GM23248 (cell line): ENCODE measurements at regions not wholly inside any gene's neighbourhood (a gene's known extent, or its start where the extent isn't known, plus 50 kb on each side); places are given as distances from the start of the nearest gene placed in this dataset.

ENCODE experiments used
- DNase-seq: peaks from one replicate; pipeline ENCODE4 v3.0.0-alpha.2; 2015
- H2AFZ ChIP-seq: fragments of 200-600 bp; sonication (generic); 2 replicates; pipeline ENCODE4 v1.6.1; 2016; ENCODE audit warnings: antibody characterized with exemption
- H3F3A ChIP-seq: fragments of 200-600 bp; sonication (generic); 2 replicates; pipeline ENCODE4 v1.6.1; 2016; ENCODE audit warnings: mild to moderate bottlenecking, antibody characterized with exemption, mixed run types; ENCODE audit not compliant: insufficient read depth
- H3K27ac ChIP-seq: fragments of 200-600 bp; sonication (generic); 2 replicates; pipeline ENCODE4 v1.5.1; 2016; ENCODE audit warnings: mild to moderate bottlenecking
- H3K27me3 ChIP-seq: fragments of 200-600 bp; sonication (generic); replicated peaks from 2 replicates; pipeline ENCODE4 v1.6.1; 2016; ENCODE audit warnings: mild to moderate bottlenecking; ENCODE audit not compliant: insufficient read depth
- H3K36me3 ChIP-seq: fragments of 200-600 bp; sonication (generic); 2 replicates; pipeline ENCODE4 v1.6.1; 2016; ENCODE audit warnings: low read depth, mild to moderate bottlenecking
- H3K4me1 ChIP-seq: fragments of 200-600 bp; sonication (generic); 2 replicates; pipeline ENCODE4 v1.6.1; 2016; ENCODE audit warnings: mild to moderate bottlenecking; ENCODE audit not compliant: insufficient read depth
- H3K4me2 ChIP-seq: fragments of 200-600 bp; sonication (generic); one replicate; pipeline ENCODE4 v1.6.1; 2016; ENCODE audit warnings: mild to moderate bottlenecking; ENCODE audit not compliant: unreplicated experiment
- H3K4me3 ChIP-seq: fragments of 200-600 bp; sonication (generic); 2 replicates; pipeline ENCODE4 v1.5.1; 2016; ENCODE audit warnings: mild to moderate bottlenecking
- H3K79me2 ChIP-seq: fragments of 200-600 bp; sonication (generic); 2 replicates; pipeline ENCODE4 v1.6.1; 2016; ENCODE audit warnings: mild to moderate bottlenecking; ENCODE audit not compliant: insufficient read depth
- H3K9ac ChIP-seq: fragments of 200-600 bp; sonication (generic); 2 replicates; pipeline ENCODE4 v1.6.1; 2016; ENCODE audit warnings: mild to moderate bottlenecking
- H3K9me2 ChIP-seq: fragments of 200-600 bp; sonication (generic); 2 replicates; pipeline ENCODE4 v1.6.1; 2016; ENCODE audit warnings: mixed run types, mild to moderate bottlenecking, moderate library complexity; ENCODE audit not compliant: insufficient read depth
- H3K9me3 ChIP-seq: fragments of 200-600 bp; sonication (generic); one replicate; pipeline ENCODE4 v1.6.1; 2017; ENCODE audit warnings: low read depth
- H4K20me1 ChIP-seq: fragments of 200-600 bp; sonication (generic); 2 replicates; pipeline ENCODE4 v1.6.0; 2016; ENCODE audit not compliant: insufficient read depth
- EZH2 ChIP-seq: fragments of 200-600 bp; sonication (generic); IDR thresholded peaks from 2 replicates; pipeline ENCODE4 v1.6.1; 2018; ENCODE audit warnings: antibody characterized with exemption, mild to moderate bottlenecking; ENCODE audit not compliant: insufficient read depth, poor library complexity, severe bottlenecking
- EZH2phosphoT487 ChIP-seq: fragments of 200-600 bp; sonication (generic); IDR thresholded peaks from 2 replicates; pipeline ENCODE4 v1.6.1; 2018; ENCODE audit warnings: antibody characterized with exemption, moderate library complexity, mild to moderate bottlenecking, low read depth; ENCODE audit not compliant: insufficient read depth
- WGBS, 2 experiments: methylation state at CpG; one replicate each; pipeline ENCODE4 v1.1.6; 2015 to 2017; ENCODE audit warnings: low lambda C conversion rate in 2 of 2, low coverage in 1 of 2; ENCODE audit errors: missing lambda C conversion rate in 2 of 2; 5-methylcytosine and 5-hydroxymethylcytosine counted together
- in situ Hi-C: fragments of 300-500 bp; cut with MboI; formaldehyde crosslinking; loops from 2 replicates; pipeline ENCODE4 v1.15.0; 2020

DNA sequence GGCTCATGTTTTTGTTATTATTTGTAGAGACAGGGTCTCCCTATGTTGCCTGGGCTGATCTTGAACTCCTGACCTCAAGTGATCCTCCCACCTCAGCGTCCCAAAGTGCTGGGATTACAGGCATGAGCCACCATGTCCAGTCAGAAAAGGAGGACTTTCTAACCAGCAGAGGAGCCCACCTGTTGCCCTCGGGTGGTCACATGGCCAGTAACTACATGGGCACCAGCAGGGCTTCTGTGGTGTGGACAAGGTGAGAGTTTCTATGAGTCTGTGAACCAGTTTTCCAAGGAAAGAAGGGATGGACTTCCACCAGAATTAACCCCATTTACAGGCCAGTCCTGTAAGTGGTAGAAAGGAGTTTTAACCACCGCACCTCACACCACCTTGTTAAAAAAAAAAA, 125.4 kb downstream of the RIN2 start:
- in situ Hi-C loops = no loop called here
- no peaks in the 10 kb centered on the region for H4K20me1 ChIP-seq
- TF ChIP-seq EZH2 (no peak), EZH2phosphoT487 (no peak)
- no peaks in the 10 kb centered on the region for H3K36me3 ChIP-seq
- 93 to 100% methylated on average over 3 of the region's 3 CpGs for WGBS, 2 experiments
- H3K79me2 ChIP-seq = no peaks in the 10 kb centered on the region
- H3K27ac ChIP-seq = no peak overlapping the region
- peaks cover 41% of the 10 kb centered on the region for H3F3A ChIP-seq
- no peak overlapping the region for H3K9ac ChIP-seq
- no peak for DNase-seq
- H3K9me2 ChIP-seq = no peaks in the 10 kb centered on the region
- no peak overlapping the region for H3K4me2 ChIP-seq
- H3K4me1 ChIP-seq = peaks cover 47% of the 10 kb centered on the region
- H3K9me3 ChIP-seq = no peaks in the 10 kb centered on the region
- H2AFZ ChIP-seq = no peak overlapping the region
- H3K27me3 ChIP-seq = no peaks in the 10 kb centered on the region
- no peak overlapping the region for H3K4me3 ChIP-seq

DNA sequence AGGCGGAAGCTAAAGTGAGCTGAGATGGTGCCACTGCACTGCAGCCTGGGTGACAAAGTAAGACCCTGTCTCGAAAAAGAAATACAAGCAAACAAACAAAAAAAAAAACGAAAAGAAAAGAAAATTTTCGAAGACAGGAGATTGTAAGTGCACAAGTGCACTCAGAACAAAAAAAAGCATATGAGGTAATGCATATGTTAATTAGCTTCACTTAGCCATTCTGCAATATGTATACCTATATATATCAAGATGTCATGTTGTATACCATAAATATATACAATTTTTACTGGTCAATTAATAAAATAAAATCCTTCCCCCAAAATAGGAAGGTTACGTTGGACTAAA, 127.5 kb downstream of the RIN2 start:
- Histone ChIP-seq H3K27ac (peak overlapping the region; percentile 91), H3K27me3 (no peaks in the 10 kb centered on the region), H3K9me3 (no peaks in the 10 kb centered on the region), H3F3A (peaks cover 56% of the 10 kb centered on the region), H3K4me3 (peak overlapping the region; percentile 73), H3K9me2 (no peaks in the 10 kb centered on the region), H3K4me1 (peaks cover 57% of the 10 kb centered on the region), H2AFZ (no peak overlapping the region), H3K4me2 (peak overlapping the region; percentile 92), H4K20me1 (no peaks in the 10 kb centered on the region), H3K36me3 (no peaks in the 10 kb centered on the region), H3K9ac (0 out of 2 replicates have a peak overlapping the region, but pooled peaks have one; percentile 82), H3K79me2 (no peaks in the 10 kb centered on the region)
- peak; percentile 23 for DNase-seq
- WGBS, 2 experiments = 43 to 64% methylated on average over 5 of the region's 5 CpGs
- TF ChIP-seq EZH2 (no peak), EZH2phosphoT487 (no peak)
- in situ Hi-C loops = no loop called here

DNA sequence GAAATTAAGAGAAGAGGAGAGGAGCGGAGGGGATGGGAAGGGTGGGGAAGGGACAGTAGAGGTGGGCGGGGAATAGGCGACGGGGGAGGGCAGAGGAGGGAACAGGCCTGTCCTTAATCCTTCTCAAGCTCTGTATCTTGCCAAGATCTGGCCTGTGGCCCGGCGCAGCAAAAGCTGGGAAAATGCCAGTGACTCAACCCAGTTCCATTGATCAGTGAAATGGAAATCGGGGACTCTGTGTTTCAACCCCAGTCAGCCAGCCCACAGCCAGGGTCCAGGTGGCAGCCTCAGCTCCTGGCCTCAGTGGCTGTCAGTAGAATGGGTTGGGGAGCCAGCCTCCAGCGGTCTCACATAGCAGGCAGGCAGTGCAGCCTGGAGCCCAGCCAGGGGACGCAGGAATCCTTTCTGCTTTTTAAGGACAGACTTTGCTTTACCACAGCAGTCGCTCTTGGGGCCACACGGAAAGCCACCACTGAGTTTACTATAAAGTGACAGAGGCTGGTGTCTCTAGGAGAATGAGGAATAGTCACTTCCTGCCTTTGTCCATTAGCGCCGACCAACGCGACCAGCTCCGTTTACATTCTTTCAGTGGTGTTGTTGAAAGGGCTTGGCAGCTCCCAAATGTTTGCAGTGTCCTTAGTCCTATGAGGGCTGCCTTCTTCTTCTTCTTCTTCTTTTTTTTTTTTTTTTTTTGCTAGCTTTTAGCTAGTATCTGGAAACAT, 128.0 kb downstream of the RIN2 start:
- H3F3A ChIP-seq = peaks cover 54% of the 10 kb centered on the region
- no peak overlapping the region for H2AFZ ChIP-seq
- H3K27me3 ChIP-seq = no peaks in the 10 kb centered on the region
- peak overlapping the region; percentile 50 for H3K4me2 ChIP-seq
- H3K9me3 ChIP-seq = no peaks in the 10 kb centered on the region
- peaks cover 51% of the 10 kb centered on the region for H3K4me1 ChIP-seq
- H3K36me3 ChIP-seq = no peaks in the 10 kb centered on the region
- no peaks in the 10 kb centered on the region for H3K79me2 ChIP-seq
- TF ChIP-seq EZH2 (no peak), EZH2phosphoT487 (no peak)
- peak overlapping the region; percentile 45 for H3K9ac ChIP-seq
- H4K20me1 ChIP-seq = no peaks in the 10 kb centered on the region
- WGBS, 2 experiments = 9 to 13% methylated on average over 14 to 16 of the region's 16 CpGs
- H3K27ac ChIP-seq = peak overlapping the region; percentile 91
- peak overlapping the region; percentile 45 for H3K4me3 ChIP-seq
- H3K9me2 ChIP-seq = no peaks in the 10 kb centered on the region
- DNase-seq = peak; percentile 57
- in situ Hi-C loops = no loop called here

DNA sequence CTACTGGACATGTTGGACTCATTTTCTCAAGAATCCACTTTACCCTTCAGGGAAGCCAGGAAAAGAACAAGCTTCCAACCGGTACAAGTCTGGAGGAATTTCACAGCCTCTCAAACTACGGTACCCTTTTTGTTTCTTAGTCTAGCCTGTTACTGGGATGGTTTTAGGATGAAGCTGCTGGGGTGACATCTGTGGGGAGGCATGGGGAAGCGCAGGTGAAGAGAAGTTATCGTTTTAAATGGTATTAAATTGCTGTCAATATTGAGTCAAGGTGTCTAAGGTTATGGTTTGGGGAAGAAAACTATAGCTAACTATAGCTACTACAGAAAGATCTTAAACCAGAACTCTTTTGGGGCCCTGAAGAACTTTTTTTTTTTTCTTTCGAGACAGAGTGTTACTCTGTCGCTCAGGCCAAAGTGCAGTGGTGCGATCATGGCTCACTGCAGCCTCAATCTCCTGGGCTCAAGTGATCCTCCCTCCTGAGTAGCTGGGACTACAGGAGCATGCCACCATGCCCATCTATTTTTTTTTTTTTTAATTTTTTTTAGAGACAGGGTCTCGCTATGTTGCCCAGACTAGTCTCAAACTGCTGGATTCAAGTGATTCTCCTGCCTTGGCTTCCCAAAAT, 128.7 kb downstream of the RIN2 start:
- peak overlapping the region; percentile 45 for H3K4me3 ChIP-seq
- H3K4me2 ChIP-seq = peak overlapping the region; percentile 50
- no peaks in the 10 kb centered on the region for H3K9me3 ChIP-seq
- no peaks in the 10 kb centered on the region for H3K9me2 ChIP-seq
- peaks cover 50% of the 10 kb centered on the region for H3F3A ChIP-seq
- in situ Hi-C loops = no loop called here
- no peaks in the 10 kb centered on the region for H4K20me1 ChIP-seq
- no peak for DNase-seq
- peaks cover 47% of the 10 kb centered on the region for H3K4me1 ChIP-seq
- 70% methylated on average over 8 of the region's 8 CpGs for WGBS, 2 experiments
- H3K9ac ChIP-seq = peak overlapping the region; percentile 45
- no peaks in the 10 kb centered on the region for H3K27me3 ChIP-seq
- TF ChIP-seq EZH2phosphoT487 (no peak), EZH2 (no peak)
- H2AFZ ChIP-seq = no peak overlapping the region
- no peaks in the 10 kb centered on the region for H3K36me3 ChIP-seq
- H3K27ac ChIP-seq = peak overlapping the region; percentile 91
- H3K79me2 ChIP-seq = no peaks in the 10 kb centered on the region
